Fibroblast of lung (primary cell): ENCODE measurements at regions not wholly inside any gene's neighbourhood (a gene's known extent, or its start where the extent isn't known, plus 50 kb on each side); places are given as distances from the start of the nearest gene placed in this dataset.

Experiments
- EZH2 ChIP-seq: IDR thresholded peaks from 2 replicates; pipeline ENCODE4 v1.5.1; 2012; ENCODE audit warnings: low read length, control low read depth, mild to moderate bottlenecking; ENCODE audit errors: missing control alignments
- TF ChIP-seq, protein P1 (sequence below), 2 donors: IDR thresholded peaks in 1 of 2; conservative IDR thresholded peaks in 1 of 2; 1 replicate in 1 of 2; 2 replicates in 1 of 2; pipeline ENCODE4 v1.5.1; 2011 to 2012; ENCODE audit warnings: low read length in 2 of 2, control low read depth in 1 of 2, inconsistent platforms in 1 of 2, low read depth in 1 of 2, mild to moderate bottlenecking in 1 of 2

GRCh38 chr6:104431096-104431495, 428.6 kb downstream of the HACE1 start:
- TF ChIP-seq, protein P1, sequence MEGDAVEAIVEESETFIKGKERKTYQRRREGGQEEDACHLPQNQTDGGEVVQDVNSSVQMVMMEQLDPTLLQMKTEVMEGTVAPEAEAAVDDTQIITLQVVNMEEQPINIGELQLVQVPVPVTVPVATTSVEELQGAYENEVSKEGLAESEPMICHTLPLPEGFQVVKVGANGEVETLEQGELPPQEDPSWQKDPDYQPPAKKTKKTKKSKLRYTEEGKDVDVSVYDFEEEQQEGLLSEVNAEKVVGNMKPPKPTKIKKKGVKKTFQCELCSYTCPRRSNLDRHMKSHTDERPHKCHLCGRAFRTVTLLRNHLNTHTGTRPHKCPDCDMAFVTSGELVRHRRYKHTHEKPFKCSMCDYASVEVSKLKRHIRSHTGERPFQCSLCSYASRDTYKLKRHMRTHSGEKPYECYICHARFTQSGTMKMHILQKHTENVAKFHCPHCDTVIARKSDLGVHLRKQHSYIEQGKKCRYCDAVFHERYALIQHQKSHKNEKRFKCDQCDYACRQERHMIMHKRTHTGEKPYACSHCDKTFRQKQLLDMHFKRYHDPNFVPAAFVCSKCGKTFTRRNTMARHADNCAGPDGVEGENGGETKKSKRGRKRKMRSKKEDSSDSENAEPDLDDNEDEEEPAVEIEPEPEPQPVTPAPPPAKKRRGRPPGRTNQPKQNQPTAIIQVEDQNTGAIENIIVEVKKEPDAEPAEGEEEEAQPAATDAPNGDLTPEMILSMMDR (conservative IDR thresholded peaks at IDR 0.05 in 1 of 2, IDR thresholded peaks at IDR 0.05 in 1 of 2; ENCODE audit: low read depth in 1 of 2, low read length in 2 of 2), result no peak
- TF ChIP-seq EZH2, result no peak
